Stimulated activated CD8-positive, alpha-beta memory T cell treated with anti-CD3 and anti-CD28 coated beads, Interleukin-12 subunit alpha, Interleukin-12 subunit beta, amount 100 ng/mL, for 1 hour (primary cell): ENCODE measurements at regions not wholly inside any gene's neighbourhood (a gene's known extent, or its start where the extent isn't known, plus 50 kb on each side); places are given as distances from the start of the nearest gene placed in this dataset.

Experiments used
- DNase-seq: peaks from one replicate; pipeline ENCODE4 v3.0.0-alpha.2; 2020; ENCODE audit warnings: low read depth

- no peak for DNase-seq
These were observed 171.3 kb downstream of the SNCA start for GRCh38 chr4:89665662-89666061.

GRCh38 chr4:89664521-89664920, 172.4 kb downstream of the SNCA start:
- no peak for DNase-seq

- DNase-seq: no peak
These were observed 175.6 kb downstream of the SNCA start for GRCh38 chr4:89661173-89661899.

DNA sequence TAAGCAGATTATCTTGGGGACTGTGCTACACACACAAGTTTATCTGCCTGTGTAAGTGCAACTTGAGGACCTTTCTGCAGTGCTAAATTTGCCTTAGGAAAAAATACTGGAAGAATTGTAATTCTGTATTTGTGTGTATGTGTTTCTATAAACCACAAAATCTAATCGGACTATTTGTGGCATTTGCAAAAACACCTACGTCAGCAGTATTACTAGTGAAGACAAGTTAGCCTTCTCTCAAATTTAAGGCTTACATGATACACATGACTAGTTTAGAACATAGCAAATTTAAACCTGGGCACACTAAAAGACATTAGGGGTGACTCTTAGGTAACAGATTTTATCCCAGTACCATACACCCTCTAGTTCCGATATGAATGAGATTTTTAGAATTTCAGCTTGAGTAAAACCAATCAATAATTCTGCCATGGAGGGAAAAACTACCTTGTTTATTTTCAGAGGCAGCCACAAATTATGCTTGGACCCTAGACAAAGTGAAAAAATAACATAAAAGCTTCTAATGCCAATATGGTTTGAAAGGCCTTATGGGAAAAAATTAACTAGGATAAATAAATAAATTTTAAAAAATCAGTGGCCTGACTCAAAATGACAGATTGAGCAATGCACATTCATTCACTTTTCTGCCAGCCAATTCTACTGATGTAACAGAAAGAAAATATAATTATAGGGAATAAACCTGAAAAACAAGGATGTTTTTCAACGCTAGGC, 176.4 kb downstream of the SNCA start:
- DNase-seq: no peak

DNA sequence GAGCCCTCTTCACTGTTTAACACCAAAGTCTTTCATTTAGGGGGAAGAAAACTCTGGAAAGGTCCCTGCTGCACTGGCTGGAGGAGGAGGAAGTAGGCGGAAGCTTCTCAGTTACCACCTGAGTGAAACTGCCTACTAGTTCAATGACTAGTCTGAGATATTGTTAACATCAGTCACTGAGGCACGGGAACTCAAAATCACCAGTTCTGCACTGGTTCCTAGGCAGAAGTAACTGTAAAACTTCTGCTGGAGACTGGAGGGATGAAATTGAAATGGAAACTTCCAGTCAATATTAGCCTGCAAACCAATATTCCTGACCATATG, 178.3 kb downstream of the SNCA start:
- no peak for DNase-seq

GRCh38 chr4:89657931-89658700, 178.8 kb downstream of the SNCA start:
- DNase-seq: no peak

DNA sequence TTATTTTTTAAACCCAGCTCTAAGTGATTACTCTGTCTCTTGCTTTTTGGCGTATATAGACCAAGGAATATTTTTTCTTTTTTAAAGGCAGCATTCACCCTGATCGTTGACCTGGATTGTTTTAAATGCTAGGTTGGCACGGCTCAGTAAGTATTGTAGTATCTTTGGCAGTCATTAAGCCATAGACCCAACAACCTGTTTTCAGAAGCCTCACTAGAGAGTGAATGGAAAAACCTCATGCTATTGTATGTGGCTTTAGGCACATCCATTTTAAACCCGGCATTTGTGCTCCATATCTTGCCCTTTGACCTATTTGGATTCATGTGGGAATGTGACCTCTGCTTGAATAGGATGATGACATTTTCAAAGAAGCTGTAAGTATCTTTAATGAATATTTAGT, 183.9 kb downstream of the SNCA start:
- DNase-seq: no peak

GRCh38 chr4:89645482-89645881, 191.5 kb downstream of the SNCA start:
- no peak for DNase-seq

DNA sequence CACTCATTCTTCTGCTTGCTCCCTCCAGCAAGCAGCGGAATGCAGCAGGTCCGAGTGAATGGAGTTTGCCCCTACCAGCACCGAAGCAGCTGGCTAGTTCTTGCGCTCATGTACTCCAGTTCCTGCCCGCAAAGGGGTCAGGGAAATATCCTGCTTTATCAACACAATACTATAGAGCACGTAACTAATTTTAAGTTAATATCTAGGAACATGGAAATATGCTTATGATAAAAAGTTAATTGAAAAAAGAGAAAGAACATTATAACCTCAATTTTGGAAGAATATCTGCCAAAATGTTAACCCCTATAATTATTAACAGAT, 195.6 kb downstream of the SNCA start:
- DNase-seq: no peak

- no peak for DNase-seq
These were observed 196.2 kb downstream of the SNCA start for GRCh38 chr4:89640620-89641366.

- DNase-seq: no peak
These were observed 197.6 kb downstream of the SNCA start for GRCh38 chr4:89639395-89639794.

- DNase-seq: no peak
These were observed 211.2 kb downstream of the SNCA start for GRCh38 chr4:89625599-89626293.

GRCh38 chr4:89619206-89619962, 217.6 kb downstream of the SNCA start:
- DNase-seq: no peak

GRCh38 chr4:89618151-89618550, 218.8 kb downstream of the SNCA start:
- DNase-seq: no peak

GRCh38 chr4:89617317-89617716, 219.6 kb downstream of the SNCA start:
- no peak for DNase-seq

GRCh38 chr4:89616382-89616781, 220.6 kb downstream of the SNCA start:
- DNase-seq: no peak

GRCh38 chr4:89615051-89615450, 221.9 kb downstream of the SNCA start:
- no peak for DNase-seq

GRCh38 chr4:89614155-89614554, 222.8 kb downstream of the SNCA start:
- DNase-seq: no peak

- DNase-seq: no peak
These were observed 226.7 kb downstream of the SNCA start for GRCh38 chr4:89610236-89610635.

- DNase-seq: no peak
These were observed 227.2 kb downstream of the SNCA start for GRCh38 chr4:89609756-89610155.

DNA sequence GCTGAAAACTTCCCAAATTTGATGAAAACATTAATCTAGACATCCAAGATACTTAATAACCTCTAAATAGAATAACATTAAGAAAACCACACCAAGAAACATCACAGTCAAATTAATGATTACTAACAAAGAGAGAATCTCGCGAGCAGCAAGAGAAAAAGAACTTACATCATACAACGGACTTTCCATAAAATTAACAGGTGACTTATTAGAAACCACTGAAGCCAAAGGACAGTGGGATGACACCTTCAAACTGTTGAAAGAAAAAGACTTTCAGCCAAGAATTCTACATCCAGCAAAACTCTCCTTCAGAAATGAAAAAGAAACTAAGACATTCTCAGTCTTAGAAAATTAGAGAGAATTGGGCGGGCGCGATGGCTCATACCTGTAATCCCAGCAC, 232.0 kb downstream of the SNCA start:
- DNase-seq: no peak
